ENCODE measurements at regions not wholly inside any gene's neighbourhood (a gene's known extent, or its start where the extent isn't known, plus 50 kb on each side); places are given as distances from the start of the nearest gene placed in this dataset.
"Not testable (repeated sequence)": the region's sequence is repeated elsewhere in the genome, so short reads cannot be mapped to it uniquely, and the experiment has no call there.

- DNase-seq = no peak
Observed at GRCh38 chr13:99765869-99766268, 205.7 kb downstream of the ZIC5 start.

- DNase-seq = no peak
Observed at GRCh38 chr13:99760456-99760855, 211.1 kb downstream of the ZIC5 start.

- no peak for DNase-seq
Observed at GRCh38 chr13:99759163-99759552, 212.4 kb downstream of the ZIC5 start.

- no peak for DNase-seq
Observed at GRCh38 chr13:99758460-99759162, 213.0 kb downstream of the ZIC5 start.

- DNase-seq = no peak
Observed at GRCh38 chr13:99757756-99758459, 213.7 kb downstream of the ZIC5 start.

- no peak for DNase-seq
Observed at GRCh38 chr13:99756281-99756680, 215.3 kb downstream of the ZIC5 start.

GRCh38 chr13:99754750-99755149, 216.8 kb downstream of the ZIC5 start:
- not testable (repeated sequence) for DNase-seq

- DNase-seq = no peak
Observed at GRCh38 chr13:99752373-99752772, 219.2 kb downstream of the ZIC5 start.

- no peak for DNase-seq
Observed at GRCh38 chr13:99751517-99752199, 219.9 kb downstream of the ZIC5 start.

GRCh38 chr13:99750951-99751350, 220.6 kb downstream of the ZIC5 start:
- no peak for DNase-seq

GRCh38 chr13:99749271-99750019, 222.1 kb downstream of the ZIC5 start:
- no peak for DNase-seq

- no peak for DNase-seq
Observed at GRCh38 chr13:99747403-99747710, 224.2 kb downstream of the ZIC5 start.

- no peak for DNase-seq
Observed at GRCh38 chr13:99746637-99747402, 224.7 kb downstream of the ZIC5 start.

GRCh38 chr13:99743094-99743493, 228.5 kb downstream of the ZIC5 start:
- peak; percentile 93 for DNase-seq

GRCh38 chr13:99741960-99742359, 229.6 kb downstream of the ZIC5 start:
- DNase-seq = peak; percentile 38

- no peak for DNase-seq
Observed at GRCh38 chr13:99740251-99740979, 231.2 kb downstream of the ZIC5 start.

GRCh38 chr13:99738626-99739025, 232.9 kb downstream of the ZIC5 start:
- no peak for DNase-seq

GRCh38 chr13:99737481-99738245, 233.9 kb downstream of the ZIC5 start:
- no peak for DNase-seq

- DNase-seq = no peak
Observed at GRCh38 chr13:99736541-99736940, 235.0 kb downstream of the ZIC5 start.

GRCh38 chr13:99734013-99734693, 232.9 kb downstream of the TM9SF2 start:
- DNase-seq = no peak

GRCh38 chr13:99733346-99733745, 232.1 kb downstream of the TM9SF2 start:
- DNase-seq = no peak
